MCF 10A (cell line): ENCODE measurements at regions not wholly inside any gene's neighbourhood (a gene's known extent, or its start where the extent isn't known, plus 50 kb on each side); places are given as distances from the start of the nearest gene placed in this dataset.
"Not testable (repeated sequence)": the region's sequence is repeated elsewhere in the genome, so short reads cannot be mapped to it uniquely, and the experiment has no call there.

Source experiments
- BruUV-seq: library from RNA; stranded (reverse); fragments of 400-500 nt; replicated peaks from 2 replicates; lab custom pipeline; 2021; lab: Mats Ljungman, UMichigan
- CTCF ChIA-PET: fragments of 300-600 bp; sonication (Branson Sonifier 250); formaldehyde crosslinking; extraction: SDS; loops from one replicate; lab custom pipeline; 2021; ENCODE audit warnings: antibody characterized with exemption, inconsistent platforms; lab: Yijun Ruan, JAX
- POLR2A ChIA-PET: fragments of 300-600, 350-650 bp; sonication (Branson Sonifier 250); formaldehyde crosslinking; extraction: SDS; loops from one replicate; lab custom pipeline; 2020; ENCODE audit warnings: antibody characterized with exemption, inconsistent platforms; lab: Yijun Ruan, JAX
- DNase-seq: peaks from one replicate; pipeline ENCODE4 v3.0.0-alpha.2; 2018; ENCODE audit not compliant: unreplicated experiment
- H3K27ac Mint-ChIP-seq: one replicate; pipeline ENCODE4 v1.8.0; 2022; ENCODE audit warnings: mild to moderate bottlenecking, low read depth, mixed read lengths; ENCODE audit not compliant: unreplicated experiment
- H3K27me3 Mint-ChIP-seq: one replicate; pipeline ENCODE4 v1.8.0; 2022; ENCODE audit warnings: mixed read lengths; ENCODE audit not compliant: insufficient read depth, unreplicated experiment
- H3K36me3 Mint-ChIP-seq: one replicate; pipeline ENCODE4 v1.8.0; 2022; ENCODE audit warnings: mild to moderate bottlenecking, moderate library complexity, mixed read lengths; ENCODE audit not compliant: insufficient read depth, unreplicated experiment
- H3K4me1 Mint-ChIP-seq: one replicate; pipeline ENCODE4 v1.8.0; 2022; ENCODE audit warnings: mixed read lengths; ENCODE audit not compliant: insufficient read depth, unreplicated experiment
- H3K4me3 Mint-ChIP-seq: one replicate; pipeline ENCODE4 v1.8.0; 2022; ENCODE audit warnings: mild to moderate bottlenecking, moderate library complexity, mixed read lengths; ENCODE audit not compliant: unreplicated experiment
- H3K9me3 Mint-ChIP-seq: one replicate; pipeline ENCODE4 v1.8.0; 2022; ENCODE audit warnings: mixed read lengths; ENCODE audit not compliant: unreplicated experiment
- CTCF ChIP-seq: fragments of 200-600 bp; IDR thresholded peaks from one replicate; pipeline ENCODE4 v1.8.0; 2022; ENCODE audit warnings: antibody characterized with exemption, mild to moderate bottlenecking; ENCODE audit not compliant: unreplicated experiment
- intact Hi-C: fragments of 100-400 bp; cut with micrococcal nuclease; formaldehyde crosslinking; loops from 2 replicates; pipeline ENCODE4 v1.14.1; 2022

GRCh38 chr2:138081225-138082073, 117.2 kb downstream of the HNMT start:
- no peak for DNase-seq
- no peaks in the 10 kb centered on the region for H3K27me3 Mint-ChIP-seq
- ChIA-PET POLR2A (no interaction called here), CTCF (interaction anchor here (0.8 to 1.8 kb wide), 3 partner anchors 8 to 133 kb away, joined by 4 read pairs; no protein-coding TSS in a partner anchor)
- peaks cover 2% of the 10 kb centered on the region for H3K9me3 Mint-ChIP-seq
- H3K4me1 Mint-ChIP-seq: peaks cover 16% of the 10 kb centered on the region
- no peak for TF ChIP-seq CTCF
- no peak overlapping the region for H3K27ac Mint-ChIP-seq
- intact Hi-C loops: no loop called here
- no TSS peak for BruUV-seq
- H3K4me3 Mint-ChIP-seq: no peak overlapping the region
- no peaks in the 10 kb centered on the region for H3K36me3 Mint-ChIP-seq

GRCh38 chr2:138084206-138084605, 119.9 kb downstream of the HNMT start:
- POLR2A ChIA-PET: no interaction called here
- Mint-ChIP-seq H3K4me1 (peaks cover 32% of the 10 kb centered on the region), H3K9me3 (no peaks in the 10 kb centered on the region), H3K4me3 (no peak overlapping the region), H3K36me3 (no peaks in the 10 kb centered on the region), H3K27me3 (no peaks in the 10 kb centered on the region), H3K27ac (no peak overlapping the region)
- DNase-seq: no peak
- no peak for TF ChIP-seq CTCF
- CTCF ChIA-PET: interaction anchor here (0.7 kb wide), 1 partner anchor 12 kb away, joined by 3 read pairs; no protein-coding TSS in a partner anchor
- intact Hi-C loops: no loop called here
- BruUV-seq: no TSS peak

GRCh38 chr2:138085441-138085840, 121.2 kb downstream of the HNMT start:
- H3K27me3 Mint-ChIP-seq, POLR2A ChIA-PET: not testable (repeated sequence)
- peak overlapping the region; percentile 39 for H3K27ac Mint-ChIP-seq

GRCh38 chr2:138086576-138086975, 122.3 kb downstream of the HNMT start:
- BruUV-seq: no TSS peak
- Mint-ChIP-seq H3K9me3 (no peaks in the 10 kb centered on the region), H3K36me3 (no peaks in the 10 kb centered on the region), H3K4me1 (peaks cover 32% of the 10 kb centered on the region), H3K27me3 (no peaks in the 10 kb centered on the region), H3K4me3 (no peak overlapping the region), H3K27ac (peak overlapping the region; percentile 73)
- intact Hi-C loops: no loop called here
- no peak for DNase-seq
- ChIA-PET CTCF (interaction anchor here (0.7 kb wide), 1 partner anchor 139 kb away, joined by 3 read pairs; no protein-coding TSS in a partner anchor), POLR2A (no interaction called here)
- no peak for TF ChIP-seq CTCF

More at GRCh38 chr2:138085441-138085840, 121.2 kb downstream of the HNMT start:
- H3K4me3 Mint-ChIP-seq, BruUV-seq, H3K9me3 Mint-ChIP-seq, intact Hi-C loops, H3K36me3 Mint-ChIP-seq: not testable (repeated sequence)
- peaks cover 32% of the 10 kb centered on the region for H3K4me1 Mint-ChIP-seq
- CTCF ChIA-PET: interaction anchor here (0.5 to 0.6 kb wide), 2 partner anchors 133 to 785 kb away, joined by 3 read pairs; no protein-coding TSS in a partner anchor
- peak; percentile 27 for DNase-seq
